ENCODE measurements at regions not wholly inside any gene's neighbourhood (a gene's known extent, or its start where the extent isn't known, plus 50 kb on each side); places are given as distances from the start of the nearest gene placed in this dataset.

GRCh38 chr5:104998572-104998971 lies 1436.0 kb upstream of the NUDT12 start:
- no peak for DNase-seq (ENCODE audit: low spot score)

DNA sequence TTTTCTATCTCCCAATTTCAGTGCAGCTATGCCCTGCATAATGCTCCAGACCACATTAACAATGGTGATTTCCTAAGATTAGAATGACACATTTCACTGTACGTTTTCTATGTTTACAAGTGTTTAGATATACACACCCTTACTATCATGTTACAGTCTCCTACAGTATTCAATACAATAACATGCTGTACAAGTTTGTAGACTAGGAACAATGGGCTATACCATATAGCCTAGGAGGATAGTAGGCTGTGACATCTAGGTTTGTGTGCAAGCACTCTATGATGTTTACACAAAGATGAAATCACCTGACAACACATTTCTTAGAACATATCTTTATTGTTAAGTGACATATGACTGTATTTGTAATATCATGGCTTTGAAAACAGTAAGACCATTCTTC lies 1435.6 kb upstream of the NUDT12 start:
- no peak for DNase-seq (ENCODE audit: low spot score)

DNA sequence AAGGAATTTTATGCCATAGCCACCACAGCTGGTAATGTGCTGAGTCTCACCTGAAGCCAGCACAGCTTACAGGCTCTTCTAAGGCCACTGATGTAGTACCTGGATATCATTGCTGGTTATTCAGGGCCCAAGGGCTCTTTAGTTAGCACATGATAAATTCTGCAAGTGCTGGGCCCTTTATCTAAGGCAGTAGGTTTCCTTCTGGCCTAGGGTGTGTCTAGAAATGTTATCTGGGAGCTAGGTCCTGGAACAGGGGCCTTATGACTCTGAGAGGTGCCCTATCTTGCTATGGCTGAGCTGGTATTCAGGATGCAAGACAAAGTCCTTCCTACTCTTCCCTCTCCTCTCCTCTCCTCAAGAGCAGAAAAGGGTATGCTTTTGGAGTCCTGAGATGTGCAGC lies 1424.5 kb upstream of the NUDT12 start:
- DNase-seq (ENCODE audit: low spot score) = no peak

DNA sequence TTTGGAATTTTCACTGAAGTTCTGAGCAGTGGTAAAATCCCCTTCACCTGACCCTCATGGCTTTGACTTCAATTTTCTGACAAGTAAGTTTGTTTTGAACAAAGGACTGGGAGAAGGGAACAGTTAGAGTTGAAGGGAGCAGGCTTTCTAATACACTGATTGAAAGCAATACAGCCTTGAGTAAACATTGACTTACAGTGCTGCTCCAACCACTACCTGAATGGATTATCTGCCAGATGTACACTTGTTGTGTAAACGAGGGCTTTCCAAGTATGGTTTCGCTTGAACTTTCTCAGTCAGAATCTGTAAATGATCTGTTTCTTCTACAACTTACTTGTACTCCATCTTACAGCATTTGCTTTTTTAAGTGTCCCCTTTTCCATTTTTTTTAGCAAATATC lies 1414.9 kb upstream of the NUDT12 start:
- no peak for DNase-seq (ENCODE audit: low spot score)

DNA sequence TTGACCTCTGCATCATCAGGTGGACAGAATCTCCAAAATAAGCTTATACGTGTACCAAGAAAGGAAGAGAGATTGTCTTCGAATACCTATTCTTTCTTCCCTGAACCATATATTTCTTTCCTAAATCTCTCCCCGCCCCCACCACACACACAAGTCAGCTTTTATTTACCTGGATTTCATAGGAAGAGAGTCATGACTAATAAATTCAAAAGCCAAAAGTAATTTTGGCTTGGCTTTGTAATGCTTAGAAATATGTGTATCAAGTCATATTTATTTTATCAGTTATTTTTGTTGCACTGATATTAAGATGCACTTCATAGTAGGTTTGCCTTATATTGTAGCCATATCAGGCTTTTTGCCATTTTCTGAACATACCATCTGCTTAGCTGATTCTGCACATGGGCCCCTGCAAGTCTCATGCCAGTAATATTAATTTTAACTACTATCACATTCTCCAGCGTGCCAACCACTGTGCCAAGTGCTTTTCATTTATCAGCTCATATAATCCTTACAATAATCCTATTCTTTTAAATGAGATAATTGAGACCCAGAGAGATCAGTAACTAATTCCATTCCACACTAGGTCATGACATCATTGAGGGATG lies 1405.3 kb upstream of the NUDT12 start:
- no peak for DNase-seq (ENCODE audit: low spot score)

DNA sequence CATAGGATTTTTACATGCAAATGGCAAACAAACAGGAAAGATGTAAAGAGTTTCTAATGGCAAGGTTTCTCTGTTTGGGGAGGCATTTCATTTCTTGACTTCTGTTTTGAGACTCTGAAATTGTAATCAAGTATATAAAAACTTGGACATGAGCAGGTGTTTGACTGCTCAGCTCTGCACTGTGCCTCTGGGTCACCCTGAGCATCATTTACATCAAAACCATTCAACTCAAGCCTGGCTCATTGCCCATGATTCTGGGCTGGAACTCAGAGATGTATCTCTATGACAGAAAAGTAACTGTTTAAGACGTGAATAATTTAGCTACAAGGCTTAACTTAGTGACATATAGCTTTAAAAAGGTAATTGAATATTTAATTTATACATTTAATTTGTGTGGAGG lies 1402.4 kb upstream of the NUDT12 start:
- no peak for DNase-seq (ENCODE audit: low spot score)

DNA sequence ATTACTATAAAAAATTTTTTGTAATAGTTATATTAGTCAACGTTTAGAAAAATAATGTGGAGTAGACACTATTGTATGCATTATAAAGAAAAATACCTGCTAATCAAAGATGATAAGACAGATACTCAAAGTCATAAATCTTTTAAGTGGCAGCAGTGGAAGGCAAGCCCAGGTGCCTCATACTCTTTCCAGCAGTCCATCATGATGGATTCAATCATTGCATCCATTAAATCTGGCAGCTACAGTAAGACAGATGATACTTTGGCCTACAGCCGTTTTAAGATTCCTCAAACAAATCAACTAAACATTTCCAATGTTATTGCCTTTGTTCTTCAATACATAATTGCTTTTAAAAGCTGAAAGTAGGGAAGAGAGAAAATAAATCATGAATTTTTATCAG lies 1392.9 kb upstream of the NUDT12 start:
- no peak for DNase-seq (ENCODE audit: low spot score)

- DNase-seq (ENCODE audit: low spot score) = no peak
Observed at GRCh38 chr5:104952876-104953275, 1390.3 kb upstream of the NUDT12 start.

DNA sequence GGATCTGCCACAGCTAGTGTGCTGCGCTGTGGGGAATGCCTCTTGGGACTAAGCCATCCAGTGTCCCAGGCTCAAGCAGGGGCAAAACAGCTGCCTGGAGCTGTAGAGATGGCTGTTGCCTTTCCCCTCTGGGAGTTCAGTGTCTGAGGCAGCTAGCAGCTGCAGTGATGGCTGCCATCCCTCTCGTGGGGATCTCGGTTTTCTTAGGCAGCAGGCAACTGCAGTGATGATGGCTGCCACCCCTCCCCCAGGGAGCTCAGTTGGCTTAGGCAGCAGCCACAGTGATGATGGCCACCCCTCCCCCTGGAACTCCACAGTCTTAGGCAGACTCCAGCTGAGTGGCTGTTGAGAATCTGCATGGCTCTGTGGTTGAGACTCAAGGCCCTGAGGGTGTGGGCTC lies 1389.2 kb upstream of the NUDT12 start:
- no peak for DNase-seq (ENCODE audit: low spot score)

DNA sequence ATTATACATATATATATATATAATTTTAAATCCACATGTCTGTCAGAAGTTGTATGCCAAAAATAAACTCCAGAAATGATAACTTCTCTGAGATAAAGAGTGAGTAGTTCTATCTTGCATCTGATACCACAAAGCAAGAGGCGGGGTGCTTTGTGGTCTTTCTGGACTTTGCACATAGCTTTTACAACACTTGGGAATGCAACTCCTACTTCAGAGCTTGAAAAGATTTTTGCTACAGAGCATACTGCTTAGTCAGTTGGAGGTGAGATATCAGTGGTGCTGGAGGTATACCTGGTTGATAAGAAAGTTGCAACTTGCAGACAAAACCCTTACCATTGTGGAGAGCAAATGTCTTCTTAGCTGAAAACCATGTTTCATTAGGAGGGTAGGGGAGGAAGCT lies 1384.5 kb upstream of the NUDT12 start:
- DNase-seq (ENCODE audit: low spot score) = no peak

DNA sequence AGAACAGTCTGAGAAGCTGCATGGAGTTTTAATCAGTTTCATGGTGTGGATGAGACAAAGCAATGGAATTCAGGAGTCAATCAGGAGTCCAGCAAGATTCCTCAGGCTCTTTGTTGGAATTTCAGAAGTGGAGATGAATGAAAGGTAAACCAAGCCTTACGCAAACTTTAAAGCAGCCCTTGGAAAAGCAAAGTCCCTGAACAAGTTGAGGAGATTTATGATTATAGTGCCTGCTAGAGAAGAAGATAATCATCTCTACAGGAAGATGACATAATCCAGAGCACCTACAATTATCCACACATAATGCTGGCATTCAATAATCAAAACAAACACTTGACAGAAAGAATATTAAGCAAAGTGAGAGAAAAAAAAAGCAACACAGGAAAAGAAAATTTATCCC lies 1380.1 kb upstream of the NUDT12 start:
- no peak for DNase-seq (ENCODE audit: low spot score)

- no peak for DNase-seq (ENCODE audit: low spot score)
Observed at GRCh38 chr5:104941030-104941645, 1378.5 kb upstream of the NUDT12 start.

DNA sequence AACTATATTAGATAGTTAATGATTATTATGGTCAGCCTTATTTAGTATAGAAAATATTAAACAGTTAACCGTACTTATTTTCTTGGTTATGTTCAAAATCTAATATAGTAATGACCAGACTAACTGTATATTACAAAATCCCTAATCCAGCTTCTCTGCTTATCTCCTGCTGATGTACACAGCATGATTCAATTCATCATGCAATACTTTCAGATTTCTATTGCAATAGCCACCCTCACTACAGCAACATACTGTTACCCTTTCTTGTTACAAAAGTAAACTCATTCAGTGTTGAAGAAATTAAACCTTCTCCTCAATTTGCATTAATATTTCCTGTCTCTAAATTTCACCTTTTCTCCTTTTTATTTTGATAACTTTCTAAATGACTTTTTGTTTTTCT lies 1375.0 kb upstream of the NUDT12 start:
- DNase-seq (ENCODE audit: low spot score) = no peak

DNA sequence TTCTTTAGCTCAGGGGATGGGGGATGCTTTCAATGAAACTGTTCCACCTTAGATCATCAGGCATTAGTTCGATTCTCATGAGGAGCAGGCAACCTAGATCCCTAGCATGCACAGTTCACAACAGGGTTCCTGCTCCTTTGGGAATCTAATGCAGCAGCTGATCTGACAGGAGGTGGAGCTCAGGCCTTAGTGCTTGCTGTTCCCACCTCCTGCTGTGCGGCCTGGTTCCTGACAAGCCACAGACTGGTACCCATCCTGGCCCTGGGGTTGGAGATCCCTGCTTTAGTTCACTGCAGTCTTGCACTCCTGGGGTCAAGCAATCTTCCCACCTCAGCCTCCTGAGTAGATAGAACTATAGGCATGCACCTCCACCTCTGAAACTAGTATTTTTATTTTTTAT lies 1369.8 kb upstream of the NUDT12 start:
- no peak for DNase-seq (ENCODE audit: low spot score)

- DNase-seq (ENCODE audit: low spot score) = no peak
Observed at GRCh38 chr5:104928906-104929520, 1366.4 kb upstream of the NUDT12 start.

GRCh38 chr5:104915226-104915625 lies 1352.6 kb upstream of the NUDT12 start:
- DNase-seq (ENCODE audit: low spot score) = no peak

- DNase-seq (ENCODE audit: low spot score) = no peak
Observed at GRCh38 chr5:104914536-104915070, 1352.0 kb upstream of the NUDT12 start.

GRCh38 chr5:104913841-104914281 lies 1351.3 kb upstream of the NUDT12 start:
- DNase-seq (ENCODE audit: low spot score) = no peak

DNA sequence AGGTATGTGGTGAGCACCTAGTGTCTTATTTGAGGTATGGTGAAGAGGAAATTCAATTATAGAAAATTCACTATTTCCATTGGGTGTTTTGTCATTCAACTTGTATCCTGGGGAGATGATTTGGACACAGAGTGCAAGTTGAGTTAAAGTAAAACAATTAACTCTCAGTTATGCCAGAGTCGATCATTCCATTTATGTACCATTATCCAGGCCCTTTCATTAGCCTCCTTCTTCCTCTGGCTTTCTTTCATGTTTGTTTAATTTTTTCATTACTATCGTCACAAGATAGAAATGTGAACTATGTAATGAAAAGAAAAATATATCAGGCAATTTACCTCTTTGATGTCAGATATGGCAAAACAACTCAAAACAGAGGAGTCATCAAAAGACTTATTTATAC lies 1347.2 kb upstream of the NUDT12 start:
- no peak for DNase-seq (ENCODE audit: low spot score)

GRCh38 chr5:104904561-104904960 lies 1342.0 kb upstream of the NUDT12 start:
- DNase-seq (ENCODE audit: low spot score) = no peak

GRCh38 chr5:104903941-104904340 lies 1341.4 kb upstream of the NUDT12 start:
- DNase-seq (ENCODE audit: low spot score) = no peak

DNA sequence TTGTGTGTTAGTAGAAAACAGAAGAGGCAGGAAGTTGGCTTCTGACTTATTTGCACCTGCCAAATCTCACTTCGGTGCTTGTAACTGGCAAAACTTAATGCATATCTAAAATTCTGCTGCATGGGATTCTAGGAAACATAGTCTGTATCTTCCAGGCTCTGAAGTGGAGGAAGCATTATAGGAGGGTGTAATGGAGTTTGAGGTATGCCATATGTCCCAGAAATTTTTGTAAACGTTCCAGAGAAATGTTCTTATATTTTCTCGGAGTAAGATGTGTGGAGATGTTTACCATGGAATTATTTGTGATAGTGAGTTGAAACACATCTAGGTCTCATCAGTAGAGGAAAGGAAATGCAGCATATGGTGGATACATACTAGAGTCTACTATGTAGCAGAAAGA lies 1329.0 kb upstream of the NUDT12 start:
- DNase-seq (ENCODE audit: low spot score) = no peak

GRCh38 chr5:104890767-104891166 lies 1328.2 kb upstream of the NUDT12 start:
- no peak for DNase-seq (ENCODE audit: low spot score)

GRCh38 chr5:104859437-104859836 lies 1296.8 kb upstream of the NUDT12 start:
- no peak for DNase-seq (ENCODE audit: low spot score)

Measured in pons (tissue), 1 donor.